Activated CD4-positive, alpha-beta memory T cell treated with anti-CD3 and anti-CD28 coated beads, Interleukin-2, amount 10 ng/mL, durations not matched to agents 7 days and 5 days (primary cell): ENCODE measurements at regions not wholly inside any gene's neighbourhood (a gene's known extent, or its start where the extent isn't known, plus 50 kb on each side); places are given as distances from the start of the nearest gene placed in this dataset.
A peak's percentile ranks its signal among the peaks of the same experiment; 100 is the strongest.
"Not testable (repeated sequence)": the region's sequence is repeated elsewhere in the genome, so short reads cannot be mapped to it uniquely, and the experiment has no call there.

ENCODE experiments used
- CTCF ChIA-PET: fragments of 350-600 bp; sonication (Branson Sonifier 250); formaldehyde crosslinking; loops from one replicate; lab custom pipeline; 2021; ENCODE audit warnings: antibody characterized with exemption, inconsistent platforms; lab: Charles Lee
- POLR2A ChIA-PET: fragments of 350-600 bp; sonication (Branson Sonifier 250); formaldehyde crosslinking; loops from one replicate; lab custom pipeline; 2021; ENCODE audit warnings: antibody characterized with exemption; lab: Charles Lee
- DNase-seq: peaks from one replicate; pipeline ENCODE4 v3.0.0-alpha.2; 2020
- H3K27ac Mint-ChIP-seq: one replicate; pipeline ENCODE4 v1.8.0; 2021; ENCODE audit warnings: mild to moderate bottlenecking, mixed read lengths
- H3K27me3 Mint-ChIP-seq: one replicate; pipeline ENCODE4 v1.8.0; 2021; ENCODE audit warnings: mixed read lengths
- H3K36me3 Mint-ChIP-seq: one replicate; pipeline ENCODE4 v1.8.0; 2021; ENCODE audit warnings: low read depth, mixed read lengths
- H3K4me1 Mint-ChIP-seq: one replicate; pipeline ENCODE4 v1.8.0; 2021; ENCODE audit warnings: mixed read lengths
- H3K4me3 Mint-ChIP-seq: one replicate; pipeline ENCODE4 v1.8.0; 2021; ENCODE audit warnings: mild to moderate bottlenecking, mixed read lengths
- H3K9me3 Mint-ChIP-seq: one replicate; pipeline ENCODE4 v1.8.0; 2021; ENCODE audit warnings: mixed read lengths

DNA sequence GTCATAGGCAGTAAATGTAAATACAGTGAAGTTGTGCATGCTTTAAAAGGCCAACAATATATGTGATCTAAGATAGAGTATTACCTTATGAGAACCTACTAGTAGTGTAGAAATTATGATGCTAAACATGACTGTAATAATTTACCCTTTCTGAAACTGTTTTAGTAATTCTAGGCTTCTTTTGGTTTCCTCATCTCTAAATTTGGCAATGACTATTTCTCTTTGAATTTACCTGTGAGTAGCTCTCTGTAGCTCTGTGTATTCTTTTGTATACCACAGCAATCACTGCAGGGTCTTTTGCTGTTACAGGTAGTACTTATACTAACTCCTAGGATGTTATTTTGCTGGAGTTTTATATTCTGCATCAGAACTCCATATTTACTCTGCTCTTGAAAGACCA is 169.6 kb downstream of the KDM5D start:
- no peaks in the 10 kb centered on the region for H3K9me3 Mint-ChIP-seq
- H3K4me1 Mint-ChIP-seq, result peaks cover 34% of the 10 kb centered on the region

DNA sequence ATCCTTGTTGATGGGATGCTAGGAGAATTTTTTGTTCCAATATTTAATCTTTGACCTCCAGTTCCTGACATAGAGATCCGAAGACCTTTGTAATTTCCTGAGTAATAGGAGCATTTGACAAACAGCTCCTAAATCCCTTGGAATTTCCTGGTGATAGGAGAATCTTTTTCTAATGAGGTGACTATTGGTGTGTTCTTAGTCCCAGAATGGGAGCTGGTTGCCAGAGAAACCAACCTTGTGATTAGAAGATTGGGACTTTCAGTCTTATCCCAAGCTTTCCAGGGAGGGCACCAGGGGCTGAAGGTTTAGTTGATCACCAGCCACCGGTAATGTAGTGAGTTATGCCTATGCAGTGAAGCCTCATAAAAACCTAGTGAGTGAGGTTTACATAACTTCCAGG is 170.9 kb downstream of the KDM5D start:
- Mint-ChIP-seq H3K27ac (no peak overlapping the region), H3K4me3 (no peak overlapping the region), H3K27me3 (no peaks in the 10 kb centered on the region), H3K9me3 (no peaks in the 10 kb centered on the region), H3K4me1 (peaks cover 39% of the 10 kb centered on the region), H3K36me3 (peaks cover 30% of the 10 kb centered on the region)
- DNase-seq, result no peak
- CTCF ChIA-PET, result no interaction called here
- POLR2A ChIA-PET, result no interaction called here

More for the DNA sequence above, 169.6 kb downstream of the KDM5D start:
- H3K36me3 Mint-ChIP-seq, result peaks cover 34% of the 10 kb centered on the region
- H3K27ac Mint-ChIP-seq, result no peak overlapping the region
- H3K27me3 Mint-ChIP-seq, result no peaks in the 10 kb centered on the region
- POLR2A ChIA-PET, result no interaction called here
- DNase-seq, result no peak
- CTCF ChIA-PET, result no interaction called here
- H3K4me3 Mint-ChIP-seq, result no peak overlapping the region

DNA sequence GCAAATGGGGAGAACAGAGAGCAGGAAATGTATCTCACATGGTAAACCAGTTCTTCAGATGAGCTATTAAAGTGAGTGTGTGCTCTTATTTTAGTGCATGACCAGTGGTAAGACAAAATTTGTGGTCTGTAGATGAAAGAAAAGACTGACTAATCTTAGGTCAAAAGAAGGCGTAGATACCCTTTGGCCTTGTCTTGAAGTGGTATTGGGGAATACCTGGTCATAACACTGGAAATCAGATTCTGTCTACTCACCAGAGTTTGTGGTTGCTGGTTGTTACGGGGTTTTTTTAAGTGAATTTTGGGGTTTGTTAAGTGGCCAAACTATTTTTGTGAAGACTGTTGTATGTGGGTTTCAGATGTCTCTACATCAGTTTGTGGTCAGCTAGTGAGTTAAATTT is 173.5 kb downstream of the KDM5D start:
- ChIA-PET POLR2A (interaction anchor here (1.5 kb wide), 1 partner anchor 21 kb away, joined by 3 read pairs; no protein-coding TSS in a partner anchor), CTCF (no interaction called here)
- Mint-ChIP-seq H3K9me3 (no peaks in the 10 kb centered on the region), H3K27me3 (no peaks in the 10 kb centered on the region), H3K27ac (peak overlapping the region; percentile 49), H3K4me3 (peak overlapping the region; percentile 32), H3K36me3 (peaks cover 27% of the 10 kb centered on the region), H3K4me1 (peaks cover 44% of the 10 kb centered on the region)
- no peak for DNase-seq

DNA sequence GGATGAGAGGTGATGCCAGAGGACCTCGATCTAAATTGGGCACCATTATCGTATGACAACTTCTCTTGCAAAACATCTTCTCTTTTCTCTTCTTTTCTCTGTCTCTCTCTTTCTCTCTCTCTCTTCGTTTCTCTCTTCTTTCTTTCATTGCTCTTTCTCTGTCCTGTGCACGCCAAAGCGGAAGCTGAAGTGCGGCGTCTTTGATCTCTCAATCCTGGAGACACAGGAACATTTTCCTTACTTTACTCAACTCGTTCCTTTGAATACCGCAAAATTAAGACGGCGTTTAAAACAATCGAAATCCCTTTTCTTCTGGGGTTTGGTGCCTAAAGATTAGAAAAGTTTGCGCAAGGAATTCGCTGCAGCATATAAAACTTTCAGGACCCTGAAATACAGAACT is 176.6 kb downstream of the KDM5D start:
- peak overlapping the region; percentile 98 for H3K27ac Mint-ChIP-seq
- ChIA-PET POLR2A (interaction anchor here (0.7 to 2.7 kb wide), 9 partner anchors 65 to 1200 kb away, joined by 3 to 38 read pairs (median 7); partner anchors contain the start of genes EIF1AY and KDM5D), CTCF (interaction anchor here (1.2 to 1.6 kb wide), 2 partner anchors 66 to 1008 kb away, joined by 4 to 8 read pairs; no protein-coding TSS in a partner anchor)
- H3K27me3 Mint-ChIP-seq, result no peaks in the 10 kb centered on the region
- peaks cover 35% of the 10 kb centered on the region for H3K4me1 Mint-ChIP-seq
- H3K9me3 Mint-ChIP-seq, result no peaks in the 10 kb centered on the region
- DNase-seq, result no peak
- H3K4me3 Mint-ChIP-seq, result peak overlapping the region; percentile 86
- H3K36me3 Mint-ChIP-seq, result peaks cover 19% of the 10 kb centered on the region

DNA sequence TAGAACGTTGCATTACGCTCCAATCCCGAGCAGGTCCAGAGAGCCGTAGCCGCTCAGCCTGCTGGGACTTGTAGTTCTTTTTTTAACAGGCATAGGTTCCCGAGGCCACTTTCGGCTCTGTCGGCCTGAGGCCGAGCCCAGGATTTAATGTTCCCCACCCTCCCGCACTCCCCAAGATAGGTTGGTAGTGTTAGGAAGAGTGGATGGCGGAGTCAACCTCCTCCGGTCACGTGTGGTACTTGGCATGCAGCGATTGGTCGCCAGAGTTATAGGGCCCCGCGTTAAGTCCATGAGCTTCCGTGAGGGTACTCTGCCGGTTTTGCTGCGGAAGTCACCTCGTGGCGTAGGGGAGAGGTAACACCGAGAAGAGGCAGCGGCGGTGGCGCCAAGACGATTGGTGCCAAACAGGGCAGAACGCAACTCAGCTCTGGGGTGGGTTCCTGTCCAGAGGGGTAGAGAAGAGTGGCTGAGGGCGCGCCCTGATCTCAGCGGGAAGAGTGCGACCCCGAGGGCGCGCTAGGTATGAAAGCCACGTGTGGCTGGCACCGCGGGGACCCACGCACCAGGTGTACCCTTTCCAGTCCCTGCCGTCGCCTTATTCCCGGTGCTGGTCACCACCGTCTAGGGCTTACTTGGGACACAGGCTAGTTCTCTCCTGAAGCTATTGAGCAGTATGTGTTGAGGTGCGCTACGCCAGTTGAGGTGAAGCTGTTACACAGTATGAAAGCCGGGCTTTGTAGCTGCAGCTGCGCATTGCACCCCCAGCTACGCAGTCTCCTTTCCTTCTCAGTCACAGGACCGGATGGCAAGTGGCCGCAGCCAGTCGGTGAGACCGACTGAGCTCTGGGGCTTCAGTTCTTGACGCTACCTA is 177.2 kb downstream of the KDM5D start:
- peak overlapping the region; percentile 98 for H3K27ac Mint-ChIP-seq
- ChIA-PET POLR2A (interaction anchor here (0.7 to 2.7 kb wide), 9 partner anchors 21 to 1178 kb away, joined by 3 to 38 read pairs (median 4); partner anchors contain the start of genes EIF1AY and KDM5D), CTCF (interaction anchor here (1.2 to 1.6 kb wide), 2 partner anchors 65 to 1009 kb away, joined by 4 to 8 read pairs; no protein-coding TSS in a partner anchor)
- H3K4me3 Mint-ChIP-seq, result peak overlapping the region; percentile 86
- H3K9me3 Mint-ChIP-seq, result no peaks in the 10 kb centered on the region
- DNase-seq, result peak; percentile 85
- peaks cover 33% of the 10 kb centered on the region for H3K4me1 Mint-ChIP-seq
- no peaks in the 10 kb centered on the region for H3K27me3 Mint-ChIP-seq
- peaks cover 15% of the 10 kb centered on the region for H3K36me3 Mint-ChIP-seq

DNA sequence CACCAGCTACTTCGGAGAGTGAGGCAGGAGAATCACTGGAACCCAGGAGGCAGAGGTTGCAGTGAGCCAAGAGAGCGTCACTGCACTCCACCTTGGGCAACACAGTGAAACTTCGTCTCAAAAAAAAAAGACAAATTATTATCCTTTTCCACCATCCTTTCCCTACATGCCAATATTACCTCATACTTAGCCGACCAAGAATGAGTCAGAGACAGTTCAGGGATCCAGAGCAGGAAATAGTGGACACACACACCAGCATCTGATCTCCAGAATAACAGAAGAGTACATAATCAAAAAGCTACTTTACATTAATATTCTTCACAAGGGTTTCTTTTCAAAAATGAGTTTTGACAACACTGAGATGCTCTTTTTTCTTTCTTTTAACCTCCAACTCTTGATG is 185.4 kb downstream of the KDM5D start:
- H3K4me1 Mint-ChIP-seq, result no peaks in the 10 kb centered on the region
- POLR2A ChIA-PET, result no interaction called here
- no peak overlapping the region for H3K4me3 Mint-ChIP-seq
- H3K27ac Mint-ChIP-seq, result no peak overlapping the region
- CTCF ChIA-PET, result no interaction called here
- DNase-seq, result no peak
- no peaks in the 10 kb centered on the region for H3K9me3 Mint-ChIP-seq
- no peaks in the 10 kb centered on the region for H3K36me3 Mint-ChIP-seq
- H3K27me3 Mint-ChIP-seq, result no peaks in the 10 kb centered on the region

DNA sequence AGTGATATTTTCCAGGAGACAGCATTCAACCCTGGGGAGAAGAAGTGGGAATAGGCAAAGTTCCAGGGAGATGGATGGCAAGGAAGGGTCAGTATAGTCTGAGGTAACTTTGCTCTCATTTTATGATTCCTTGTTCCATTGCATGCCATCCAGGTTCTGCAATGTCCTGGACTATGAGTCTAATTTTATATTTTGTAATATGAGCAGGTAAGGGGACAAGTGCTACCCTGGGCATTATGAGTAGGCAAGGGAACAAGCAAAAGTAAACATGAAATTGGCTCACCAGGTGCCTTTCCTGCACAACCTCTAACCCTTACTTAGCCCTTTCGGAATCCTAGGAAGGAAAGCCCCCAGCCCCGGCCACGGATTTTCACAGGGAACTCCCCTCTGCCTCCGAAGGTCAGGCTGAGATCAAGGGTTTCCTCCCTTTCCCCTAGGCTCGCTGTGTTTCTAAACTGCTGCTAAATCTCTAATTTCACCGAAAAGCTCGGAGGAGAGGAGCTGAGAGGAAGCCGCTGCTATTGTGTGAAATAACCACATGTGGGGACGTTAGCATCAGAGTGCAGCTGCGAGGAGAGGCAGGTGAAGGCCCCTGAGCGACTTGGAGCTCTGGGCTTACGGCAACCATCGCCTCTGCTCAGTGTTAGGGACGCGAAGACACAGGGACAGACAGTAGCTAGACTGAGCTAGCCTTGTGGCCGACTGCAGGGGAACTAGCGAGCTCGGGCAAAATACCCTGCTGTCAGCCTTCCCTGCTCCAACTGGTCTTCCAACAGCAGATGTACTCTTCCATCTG is 194.7 kb downstream of the KDM5D start:
- ChIA-PET POLR2A (no interaction called here), CTCF (no interaction called here)
- H3K4me3 Mint-ChIP-seq, result no peak overlapping the region
- H3K27ac Mint-ChIP-seq, result no peak overlapping the region
- DNase-seq, result no peak
- H3K36me3 Mint-ChIP-seq, result no peaks in the 10 kb centered on the region
- H3K9me3 Mint-ChIP-seq, result no peaks in the 10 kb centered on the region
- H3K4me1 Mint-ChIP-seq, result no peaks in the 10 kb centered on the region
- H3K27me3 Mint-ChIP-seq, result no peaks in the 10 kb centered on the region

DNA sequence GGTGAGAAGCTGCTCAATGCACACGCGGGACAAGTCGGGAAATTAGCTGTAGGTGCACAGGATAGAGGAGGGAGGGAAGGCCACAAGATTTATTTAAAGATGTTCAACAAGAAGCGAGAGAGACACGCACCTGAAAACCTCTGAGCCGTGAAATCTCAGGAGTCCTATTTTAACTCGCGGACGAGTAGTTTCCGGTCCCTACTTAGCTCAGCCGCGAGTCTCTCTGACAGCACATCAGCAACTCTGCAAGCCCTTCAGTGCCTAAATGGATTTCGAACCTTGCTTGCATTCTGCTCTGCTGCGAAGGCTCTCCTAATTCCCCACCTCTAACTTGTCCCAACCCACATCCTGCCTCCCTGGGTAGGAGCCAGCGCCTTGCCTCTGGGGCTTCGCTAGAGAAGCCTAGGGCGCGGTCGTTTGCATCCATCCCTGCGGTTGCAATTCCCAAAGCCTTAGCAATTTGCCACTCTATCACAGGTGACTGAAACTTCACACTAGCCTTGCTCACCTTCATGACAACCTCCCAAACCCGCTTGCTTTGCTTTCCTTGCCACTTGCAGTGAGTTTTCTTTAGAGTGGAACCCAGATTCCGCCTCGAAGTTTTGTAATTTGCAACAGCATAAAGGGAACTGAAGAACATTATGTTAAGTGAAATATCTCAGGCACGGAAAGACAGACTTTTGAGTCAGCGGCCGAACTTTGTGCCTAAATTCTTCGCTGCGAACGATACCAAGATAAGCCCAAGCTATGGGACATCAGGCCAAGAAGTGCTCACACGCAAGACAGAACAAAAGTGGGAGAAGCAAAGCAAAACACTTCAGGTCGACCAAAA is 202.8 kb downstream of the KDM5D start:
- no peak for DNase-seq
- Mint-ChIP-seq H3K27ac (no peak overlapping the region), H3K27me3 (no peaks in the 10 kb centered on the region), H3K36me3 (no peaks in the 10 kb centered on the region), H3K4me3 (no peak overlapping the region), H3K9me3 (no peaks in the 10 kb centered on the region), H3K4me1 (no peaks in the 10 kb centered on the region)
- CTCF ChIA-PET, result no interaction called here
- POLR2A ChIA-PET, result no interaction called here

DNA sequence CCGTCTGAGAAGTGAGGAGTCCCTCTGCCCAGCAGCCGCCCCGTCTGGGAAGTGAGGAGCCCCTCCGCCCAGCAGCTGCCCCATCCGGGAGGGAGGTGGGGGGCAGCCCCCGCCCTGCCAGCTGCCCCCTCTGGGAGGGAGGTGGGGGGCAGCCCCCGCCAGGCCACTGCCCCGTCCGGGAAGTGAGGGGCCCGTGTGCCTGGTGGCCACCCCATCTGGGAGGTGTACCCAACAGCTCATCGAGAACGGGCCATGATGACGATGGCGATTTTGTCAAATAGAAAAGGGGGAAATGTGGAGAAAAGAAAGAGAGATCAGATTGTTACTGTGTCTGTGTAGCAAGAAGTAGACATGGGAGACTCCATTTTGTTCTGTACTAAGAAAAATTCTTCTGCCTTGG is 208.8 kb downstream of the KDM5D start:
- POLR2A ChIA-PET, H3K9me3 Mint-ChIP-seq, H3K36me3 Mint-ChIP-seq, H3K27me3 Mint-ChIP-seq, DNase-seq, H3K4me1 Mint-ChIP-seq, H3K27ac Mint-ChIP-seq, CTCF ChIA-PET, H3K4me3 Mint-ChIP-seq: not testable (repeated sequence)

DNA sequence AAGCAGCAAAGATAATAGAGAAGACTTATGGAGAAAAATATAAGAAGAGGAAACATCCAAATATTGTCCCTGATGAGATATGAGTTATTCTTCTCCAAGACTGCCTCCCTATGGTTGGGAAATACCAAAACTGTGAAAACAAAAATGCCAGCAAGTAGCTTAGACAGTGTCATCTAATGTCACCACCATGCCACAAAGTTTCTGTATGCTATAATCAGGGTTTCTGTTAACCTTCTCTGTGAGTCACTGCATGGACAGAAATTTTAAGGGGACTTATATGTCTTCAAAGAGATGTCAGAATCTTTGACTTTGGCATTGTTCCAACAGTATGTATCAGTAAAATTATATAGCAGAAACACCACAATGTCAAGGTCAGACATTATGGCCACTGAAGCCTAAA is 222.6 kb downstream of the KDM5D start:
- peaks cover 3% of the 10 kb centered on the region for H3K27me3 Mint-ChIP-seq
- no peak overlapping the region for H3K27ac Mint-ChIP-seq
- H3K36me3 Mint-ChIP-seq, result no peaks in the 10 kb centered on the region
- no peak for DNase-seq
- no peak overlapping the region for H3K4me3 Mint-ChIP-seq
- CTCF ChIA-PET, result no interaction called here
- peaks cover 7% of the 10 kb centered on the region for H3K4me1 Mint-ChIP-seq
- POLR2A ChIA-PET, result no interaction called here
- no peaks in the 10 kb centered on the region for H3K9me3 Mint-ChIP-seq

DNA sequence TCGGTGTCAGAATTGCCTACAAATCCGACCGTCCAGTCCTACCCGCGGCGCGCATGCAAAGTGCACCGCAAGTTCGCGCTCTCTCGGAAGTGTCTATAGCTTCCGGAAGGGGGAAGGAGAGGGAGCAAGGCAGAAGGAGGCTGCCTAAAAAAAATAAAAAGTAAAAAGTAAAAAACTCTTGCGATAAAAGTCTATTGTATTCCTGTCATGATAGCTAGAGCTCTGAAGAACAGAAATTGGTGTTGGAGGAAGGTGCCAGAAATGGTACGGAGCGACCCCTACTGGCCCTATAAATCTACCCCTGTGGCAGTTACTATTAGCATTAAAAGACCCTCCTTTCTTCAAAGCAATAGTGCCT is 241.5 kb downstream of the KDM5D start:
- DNase-seq, result peak; percentile 45
- Mint-ChIP-seq H3K4me1 (peaks cover 36% of the 10 kb centered on the region), H3K27ac (peak overlapping the region; percentile 95), H3K27me3 (no peaks in the 10 kb centered on the region), H3K9me3 (no peaks in the 10 kb centered on the region), H3K4me3 (peak overlapping the region; percentile 86), H3K36me3 (peaks cover 3% of the 10 kb centered on the region)
- ChIA-PET POLR2A (interaction anchor here (0.7 to 1.4 kb wide), 6 partner anchors 9 to 241 kb away, joined by 3 to 11 read pairs (median 4); partner anchors contain the start of gene KDM5D), CTCF (interaction anchor here (1.0 to 2.1 kb wide), 4 partner anchors 14 to 70 kb away, joined by 3 to 29 read pairs (median 6); no protein-coding TSS in a partner anchor)
